ENCODE measurements at regions not wholly inside any gene's neighbourhood (a gene's known extent, or its start where the extent isn't known, plus 50 kb on each side); places are given as distances from the start of the nearest gene placed in this dataset.

- Histone ChIP-seq H3K36me3 (ENCODE audit: control insufficient read depth, insufficient read depth, low read length) (no peaks in the 10 kb centered on the region), H3K27ac (ENCODE audit: insufficient read depth, low read length) (no peak overlapping the region), H3K4me1 (ENCODE audit: control insufficient read depth, extremely low read depth, insufficient read depth, low read length) (no peaks in the 10 kb centered on the region), H3K27me3 (ENCODE audit: control insufficient read depth, insufficient read depth, low read length) (no peaks in the 10 kb centered on the region), H3K4me2 (ENCODE audit: extremely low read depth, insufficient read depth, low read length) (no peak overlapping the region), H3K9me3 (ENCODE audit: control insufficient read depth, insufficient read depth, low read depth, low read length) (no peaks in the 10 kb centered on the region), H3K9ac (ENCODE audit: insufficient read depth, low read length) (no peak overlapping the region), H3K79me2 (ENCODE audit: control insufficient read depth, insufficient read depth, low read length) (no peaks in the 10 kb centered on the region), H2AFZ (ENCODE audit: low read length) (no peak overlapping the region), H3K4me3 (replicated peaks in 1 of 4; ENCODE audit: control extremely low read depth in 1 of 4, insufficient read depth in 1 of 4, low read depth in 3 of 4, low read length in 4 of 4) (no peak overlapping the region), H4K20me1 (ENCODE audit: control insufficient read depth, extremely low read depth, insufficient read depth, low read length) (no peaks in the 10 kb centered on the region)
- TF ChIP-seq EZH2 (IDR thresholded peaks at IDR 0.05; ENCODE audit: low read length, missing control alignments), result no peak
- TF ChIP-seq CTCF (conservative IDR thresholded peaks at IDR 0.05 in 1 of 2, IDR thresholded peaks at IDR 0.05 in 1 of 2; ENCODE audit: low read depth in 1 of 2, low read length in 2 of 2), result no peak
- no peak for DNase-seq (ENCODE audit: low read depth in 2 of 2)
Observed at GRCh38 chr6:63517221-63517620, 55.1 kb upstream of the LOC128125822 start.

- DNase-seq (ENCODE audit: low read depth in 2 of 2), result no peak
- Histone ChIP-seq H3K27ac (ENCODE audit: insufficient read depth, low read length) (no peak overlapping the region), H3K4me1 (ENCODE audit: control insufficient read depth, extremely low read depth, insufficient read depth, low read length) (no peaks in the 10 kb centered on the region), H4K20me1 (ENCODE audit: control insufficient read depth, extremely low read depth, insufficient read depth, low read length) (no peaks in the 10 kb centered on the region), H3K4me3 (replicated peaks in 1 of 4; ENCODE audit: control extremely low read depth in 1 of 4, insufficient read depth in 1 of 4, low read depth in 3 of 4, low read length in 4 of 4) (no peak overlapping the region), H3K9me3 (ENCODE audit: control insufficient read depth, insufficient read depth, low read depth, low read length) (no peaks in the 10 kb centered on the region), H3K4me2 (ENCODE audit: extremely low read depth, insufficient read depth, low read length) (no peak overlapping the region), H3K36me3 (ENCODE audit: control insufficient read depth, insufficient read depth, low read length) (no peaks in the 10 kb centered on the region), H2AFZ (ENCODE audit: low read length) (no peak overlapping the region), H3K27me3 (ENCODE audit: control insufficient read depth, insufficient read depth, low read length) (no peaks in the 10 kb centered on the region), H3K79me2 (ENCODE audit: control insufficient read depth, insufficient read depth, low read length) (no peaks in the 10 kb centered on the region), H3K9ac (ENCODE audit: insufficient read depth, low read length) (no peak overlapping the region)
- TF ChIP-seq EZH2 (IDR thresholded peaks at IDR 0.05; ENCODE audit: low read length, missing control alignments) (no peak), CTCF (conservative IDR thresholded peaks at IDR 0.05 in 1 of 2, IDR thresholded peaks at IDR 0.05 in 1 of 2; ENCODE audit: low read depth in 1 of 2, low read length in 2 of 2) (no peak)
Observed at GRCh38 chr6:63521475-63522210, 50.6 kb upstream of the LOC128125822 start.
